ENCODE measurements at regions not wholly inside any gene's neighbourhood (a gene's known extent, or its start where the extent isn't known, plus 50 kb on each side); places are given as distances from the start of the nearest gene placed in this dataset.

GRCh38 chr1:101081496-101082488, 56.2 kb upstream of the DPH5 start:
- DNase-seq, result peak; percentile 83

GRCh38 chr1:101080859-101081258, 55.3 kb upstream of the DPH5 start:
- no peak for DNase-seq

GRCh38 chr1:101079341-101079740, 53.8 kb upstream of the DPH5 start:
- DNase-seq, result no peak

- no peak for DNase-seq
These were observed 52.3 kb upstream of the DPH5 start for GRCh38 chr1:101077849-101078248.

- DNase-seq, result no peak
These were observed 50.3 kb upstream of the DPH5 start for GRCh38 chr1:101075926-101076325.
